HG03571 (cell line): ENCODE measurements at regions not wholly inside any gene's neighbourhood (a gene's known extent, or its start where the extent isn't known, plus 50 kb on each side); places are given as distances from the start of the nearest gene placed in this dataset.
"Not testable (repeated sequence)": the region's sequence is repeated elsewhere in the genome, so short reads cannot be mapped to it uniquely, and the experiment has no call there.

Experiments used
- ATAC-seq: cut with Tn5 transposase; IDR thresholded peaks from one replicate; pipeline ENCODE4 v1.9.1; 2021; ENCODE audit not compliant: unreplicated experiment

- no peak for ATAC-seq
Observed at GRCh38 chr13:63838366-63839110, 2422.9 kb upstream of the PCDH20 start.

- ATAC-seq: not testable (repeated sequence)
Observed at GRCh38 chr13:63837701-63838100, 2422.1 kb upstream of the PCDH20 start.

- not testable (repeated sequence) for ATAC-seq
Observed at GRCh38 chr13:63829609-63830008, 2414.0 kb upstream of the PCDH20 start.

- not testable (repeated sequence) for ATAC-seq
Observed at GRCh38 chr13:63821785-63822184, 2406.1 kb upstream of the PCDH20 start.

GRCh38 chr13:63811428-63812004, 2395.9 kb upstream of the PCDH20 start:
- ATAC-seq: not testable (repeated sequence)

GRCh38 chr13:63791134-63791533, 2375.5 kb upstream of the PCDH20 start:
- ATAC-seq: not testable (repeated sequence)

- ATAC-seq: no peak
Observed at GRCh38 chr13:63774133-63774532, 2358.5 kb upstream of the PCDH20 start.

GRCh38 chr13:63773476-63773875, 2357.8 kb upstream of the PCDH20 start:
- no peak for ATAC-seq

GRCh38 chr13:63757683-63758082, 2342.0 kb upstream of the PCDH20 start:
- ATAC-seq: not testable (repeated sequence)

GRCh38 chr13:63749857-63750256, 2334.2 kb upstream of the PCDH20 start:
- ATAC-seq: not testable (repeated sequence)

- not testable (repeated sequence) for ATAC-seq
Observed at GRCh38 chr13:63741814-63742101, 2326.1 kb upstream of the PCDH20 start.

- no peak for ATAC-seq
Observed at GRCh38 chr13:63741029-63741813, 2325.6 kb upstream of the PCDH20 start.

- not testable (repeated sequence) for ATAC-seq
Observed at GRCh38 chr13:63739112-63739735, 2323.6 kb upstream of the PCDH20 start.

GRCh38 chr13:63737418-63737817, 2321.8 kb upstream of the PCDH20 start:
- no peak for ATAC-seq

GRCh38 chr13:63731896-63732295, 2316.2 kb upstream of the PCDH20 start:
- no peak for ATAC-seq

- ATAC-seq: not testable (repeated sequence)
Observed at GRCh38 chr13:63712159-63712558, 2296.5 kb upstream of the PCDH20 start.

- ATAC-seq: no peak
Observed at GRCh38 chr13:63706751-63707150, 2291.1 kb upstream of the PCDH20 start.

GRCh38 chr13:63704521-63704920, 2288.9 kb upstream of the PCDH20 start:
- ATAC-seq: no peak

GRCh38 chr13:63700350-63700749, 2284.7 kb upstream of the PCDH20 start:
- ATAC-seq: no peak

GRCh38 chr13:63699948-63700347, 2284.3 kb upstream of the PCDH20 start:
- ATAC-seq: no peak

GRCh38 chr13:63696055-63696454, 2280.4 kb upstream of the PCDH20 start:
- no peak for ATAC-seq

- no peak for ATAC-seq
Observed at GRCh38 chr13:63693696-63694095, 2278.0 kb upstream of the PCDH20 start.
